Activated CD4-positive, alpha-beta memory T cell treated with anti-CD3 and anti-CD28 coated beads for 36 hours (primary cell): ENCODE measurements at regions not wholly inside any gene's neighbourhood (a gene's known extent, or its start where the extent isn't known, plus 50 kb on each side); places are given as distances from the start of the nearest gene placed in this dataset.
"Not testable (repeated sequence)": the region's sequence is repeated elsewhere in the genome, so short reads cannot be mapped to it uniquely, and the experiment has no call there.

Experiments used
- CTCF ChIA-PET: fragments of 350-600 bp; sonication (Branson Sonifier 250); formaldehyde crosslinking; loops from one replicate; lab custom pipeline; 2021; ENCODE audit warnings: antibody characterized with exemption, inconsistent platforms; lab: Charles Lee
- POLR2A ChIA-PET: fragments of 350-600 bp; sonication (Branson Sonifier 250); formaldehyde crosslinking; loops from one replicate; lab custom pipeline; 2021; ENCODE audit warnings: antibody characterized with exemption; lab: Charles Lee
- DNase-seq: peaks from one replicate; pipeline ENCODE4 v3.0.0-alpha.2; 2020
- H3K27ac Mint-ChIP-seq: one replicate; pipeline ENCODE4 v1.8.0; 2021; ENCODE audit warnings: mixed read lengths
- H3K27me3 Mint-ChIP-seq: one replicate; pipeline ENCODE4 v1.8.0; 2021; ENCODE audit warnings: mixed read lengths
- H3K36me3 Mint-ChIP-seq: one replicate; pipeline ENCODE4 v1.8.0; 2021; ENCODE audit warnings: mixed read lengths
- H3K4me1 Mint-ChIP-seq: one replicate; pipeline ENCODE4 v1.8.0; 2021; ENCODE audit warnings: low read depth, mixed read lengths
- H3K4me3 Mint-ChIP-seq: one replicate; pipeline ENCODE4 v1.8.0; 2021; ENCODE audit warnings: mild to moderate bottlenecking, mixed read lengths
- H3K9me3 Mint-ChIP-seq: one replicate; pipeline ENCODE4 v1.8.0; 2021; ENCODE audit warnings: mixed read lengths
- intact Hi-C: fragments of 100-400 bp; cut with micrococcal nuclease; formaldehyde crosslinking; loops from one replicate; pipeline ENCODE4 v1.15.1; 2023

- ChIA-PET CTCF (no interaction called here), POLR2A (no interaction called here)
- H3K4me1 Mint-ChIP-seq: no peaks in the 10 kb centered on the region
- peaks cover 11% of the 10 kb centered on the region for H3K9me3 Mint-ChIP-seq
- DNase-seq: no peak
- no peak overlapping the region for H3K4me3 Mint-ChIP-seq
- no peaks in the 10 kb centered on the region for H3K36me3 Mint-ChIP-seq
- intact Hi-C loops: no loop called here
- H3K27me3 Mint-ChIP-seq: no peaks in the 10 kb centered on the region
- H3K27ac Mint-ChIP-seq: no peak overlapping the region
These were observed 56.2 kb downstream of the PABPC4L start for GRCh38 chr4:134145369-134145768.

- POLR2A ChIA-PET: no interaction called here
- no peaks in the 10 kb centered on the region for H3K4me1 Mint-ChIP-seq
- intact Hi-C loops: no loop called here
- no peaks in the 10 kb centered on the region for H3K27me3 Mint-ChIP-seq
- DNase-seq: no peak
- CTCF ChIA-PET: no interaction called here
- no peak overlapping the region for H3K4me3 Mint-ChIP-seq
- H3K27ac Mint-ChIP-seq: no peak overlapping the region
- no peaks in the 10 kb centered on the region for H3K36me3 Mint-ChIP-seq
- peaks cover 11% of the 10 kb centered on the region for H3K9me3 Mint-ChIP-seq
These were observed 57.3 kb downstream of the PABPC4L start for GRCh38 chr4:134144337-134144736.

GRCh38 chr4:134141728-134142127 is 59.9 kb downstream of the PABPC4L start:
- no peaks in the 10 kb centered on the region for H3K27me3 Mint-ChIP-seq
- H3K4me1 Mint-ChIP-seq: no peaks in the 10 kb centered on the region
- no peaks in the 10 kb centered on the region for H3K36me3 Mint-ChIP-seq
- DNase-seq: no peak
- peaks cover 5% of the 10 kb centered on the region for H3K9me3 Mint-ChIP-seq
- H3K27ac Mint-ChIP-seq: no peak overlapping the region
- intact Hi-C loops: no loop called here
- ChIA-PET CTCF (no interaction called here), POLR2A (no interaction called here)
- H3K4me3 Mint-ChIP-seq: no peak overlapping the region

- no peak overlapping the region for H3K27ac Mint-ChIP-seq
- intact Hi-C loops: no loop called here
- no peaks in the 10 kb centered on the region for H3K27me3 Mint-ChIP-seq
- no peaks in the 10 kb centered on the region for H3K4me1 Mint-ChIP-seq
- CTCF ChIA-PET: interaction anchor here (1.1 kb wide), 1 partner anchor 9 kb away, joined by 3 read pairs; no protein-coding TSS in a partner anchor
- H3K9me3 Mint-ChIP-seq: peaks cover 5% of the 10 kb centered on the region
- POLR2A ChIA-PET: no interaction called here
- H3K36me3 Mint-ChIP-seq: no peaks in the 10 kb centered on the region
- no peak for DNase-seq
- no peak overlapping the region for H3K4me3 Mint-ChIP-seq
These were observed 62.4 kb downstream of the PABPC4L start for GRCh38 chr4:134139188-134139587.

- H3K27ac Mint-ChIP-seq: no peak overlapping the region
- intact Hi-C loops: no loop called here
- H3K27me3 Mint-ChIP-seq: no peaks in the 10 kb centered on the region
- ChIA-PET POLR2A (no interaction called here), CTCF (no interaction called here)
- H3K36me3 Mint-ChIP-seq: no peaks in the 10 kb centered on the region
- peaks cover 24% of the 10 kb centered on the region for H3K9me3 Mint-ChIP-seq
- no peaks in the 10 kb centered on the region for H3K4me1 Mint-ChIP-seq
- no peak overlapping the region for H3K4me3 Mint-ChIP-seq
- no peak for DNase-seq
These were observed 69.4 kb downstream of the PABPC4L start for GRCh38 chr4:134132086-134132783.

- Mint-ChIP-seq H3K4me3 (no peak overlapping the region), H3K27ac (no peak overlapping the region), H3K4me1 (no peaks in the 10 kb centered on the region), H3K27me3 (no peaks in the 10 kb centered on the region), H3K36me3 (no peaks in the 10 kb centered on the region), H3K9me3 (peaks cover 22% of the 10 kb centered on the region)
- POLR2A ChIA-PET: no interaction called here
- intact Hi-C loops: no loop called here
- DNase-seq: no peak
- CTCF ChIA-PET: no interaction called here
These were observed 74.6 kb downstream of the PABPC4L start for GRCh38 chr4:134126955-134127354.

- no peak overlapping the region for H3K4me3 Mint-ChIP-seq
- no peaks in the 10 kb centered on the region for H3K27me3 Mint-ChIP-seq
- ChIA-PET POLR2A (no interaction called here), CTCF (no interaction called here)
- no peak overlapping the region for H3K27ac Mint-ChIP-seq
- no peaks in the 10 kb centered on the region for H3K36me3 Mint-ChIP-seq
- peaks cover 22% of the 10 kb centered on the region for H3K9me3 Mint-ChIP-seq
- no peaks in the 10 kb centered on the region for H3K4me1 Mint-ChIP-seq
- no peak for DNase-seq
- intact Hi-C loops: no loop called here
These were observed 75.5 kb downstream of the PABPC4L start for GRCh38 chr4:134126000-134126560.

GRCh38 chr4:134122903-134123302 is 78.7 kb downstream of the PABPC4L start:
- H3K9me3 Mint-ChIP-seq: peaks cover 16% of the 10 kb centered on the region
- CTCF ChIA-PET: no interaction called here
- H3K4me3 Mint-ChIP-seq: no peak overlapping the region
- POLR2A ChIA-PET: no interaction called here
- H3K36me3 Mint-ChIP-seq: no peaks in the 10 kb centered on the region
- H3K27ac Mint-ChIP-seq: no peak overlapping the region
- intact Hi-C loops: no loop called here
- no peaks in the 10 kb centered on the region for H3K4me1 Mint-ChIP-seq
- no peak for DNase-seq
- H3K27me3 Mint-ChIP-seq: no peaks in the 10 kb centered on the region

GRCh38 chr4:134117392-134118183 is 84.0 kb downstream of the PABPC4L start:
- DNase-seq: no peak
- POLR2A ChIA-PET: no interaction called here
- Mint-ChIP-seq H3K27me3 (no peaks in the 10 kb centered on the region), H3K4me1 (no peaks in the 10 kb centered on the region), H3K27ac (no peak overlapping the region), H3K9me3 (peaks cover 8% of the 10 kb centered on the region), H3K36me3 (no peaks in the 10 kb centered on the region), H3K4me3 (no peak overlapping the region)
- intact Hi-C loops: no loop called here
- CTCF ChIA-PET: no interaction called here

- Mint-ChIP-seq H3K4me1 (no peaks in the 10 kb centered on the region), H3K9me3 (peaks cover 3% of the 10 kb centered on the region), H3K36me3 (no peaks in the 10 kb centered on the region), H3K27me3 (no peaks in the 10 kb centered on the region), H3K27ac (no peak overlapping the region), H3K4me3 (no peak overlapping the region)
- CTCF ChIA-PET: no interaction called here
- DNase-seq: no peak
- intact Hi-C loops: no loop called here
- POLR2A ChIA-PET: no interaction called here
These were observed 111.7 kb downstream of the PABPC4L start for GRCh38 chr4:134089885-134090284.

- Mint-ChIP-seq H3K4me1 (no peaks in the 10 kb centered on the region), H3K9me3 (peaks cover 3% of the 10 kb centered on the region), H3K27ac (no peak overlapping the region), H3K36me3 (no peaks in the 10 kb centered on the region), H3K4me3 (no peak overlapping the region), H3K27me3 (no peaks in the 10 kb centered on the region)
- CTCF ChIA-PET: no interaction called here
- intact Hi-C loops: no loop called here
- no peak for DNase-seq
- POLR2A ChIA-PET: no interaction called here
These were observed 116.1 kb downstream of the PABPC4L start for GRCh38 chr4:134085496-134085895.

GRCh38 chr4:134079085-134079484 is 122.5 kb downstream of the PABPC4L start:
- H3K36me3 Mint-ChIP-seq, intact Hi-C loops, H3K27me3 Mint-ChIP-seq, H3K4me3 Mint-ChIP-seq, H3K4me1 Mint-ChIP-seq, H3K27ac Mint-ChIP-seq, POLR2A ChIA-PET, CTCF ChIA-PET, H3K9me3 Mint-ChIP-seq, DNase-seq: not testable (repeated sequence)
